ENCODE measurements at regions not wholly inside any gene's neighbourhood (a gene's known extent, or its start where the extent isn't known, plus 50 kb on each side); places are given as distances from the start of the nearest gene placed in this dataset.

- Histone ChIP-seq H3K18ac (ENCODE audit: insufficient read length, low read depth, low read length) (no peak overlapping the region), H3K27me3 (ENCODE audit: insufficient read depth, low read length) (no peaks in the 10 kb centered on the region), H3K4ac (ENCODE audit: low read depth, low read length) (no peak overlapping the region), H3T11ph (ENCODE audit: low read length) (no peak overlapping the region), H2AK5ac (ENCODE audit: insufficient read length, low read length) (no peak overlapping the region), H3K27ac (ENCODE audit: insufficient read length, low read depth, low read length) (no peak overlapping the region), H3K14ac (ENCODE audit: insufficient read depth, low read length) (no peak overlapping the region), H3K9me3 (ENCODE audit: control insufficient read depth, low read depth, low read length) (no peaks in the 10 kb centered on the region), H2BK120ac (ENCODE audit: low read depth, low read length, poor library complexity, severe bottlenecking) (peak overlapping the region; percentile 19), H3K23ac (ENCODE audit: insufficient read length, low read depth, low read length) (no peak overlapping the region), H2BK12ac (ENCODE audit: insufficient read length, low read depth, low read length) (no peak overlapping the region), H2BK15ac (ENCODE audit: low read depth, low read length) (no peak overlapping the region), H4K8ac (replicated peaks; ENCODE audit: insufficient read length, low read depth, low read length) (no peak overlapping the region), H3K79me2 (ENCODE audit: insufficient read depth, low read length) (no peaks in the 10 kb centered on the region), H2AFZ (ENCODE audit: low read length) (peak overlapping the region; percentile 92), H4K5ac (ENCODE audit: insufficient read length, low read depth, low read length) (no peak overlapping the region), H3K56ac (ENCODE audit: insufficient read length, low read depth, low read length) (no peak overlapping the region), H3K23me2 (ENCODE audit: insufficient read length, low read depth, low read length, poor library complexity, severe bottlenecking) (no peaks in the 10 kb centered on the region), H4K20me1 (ENCODE audit: control insufficient read depth, insufficient read depth, insufficient read length) (no peaks in the 10 kb centered on the region), H2BK5ac (ENCODE audit: insufficient read length, low read length) (no peak overlapping the region), H3K4me2 (ENCODE audit: insufficient read depth, insufficient read length, low read length) (peak overlapping the region; percentile 8), H3K79me1 (ENCODE audit: insufficient read depth, low read depth, low read length, poor library complexity, severe bottlenecking) (no peaks in the 10 kb centered on the region), H2BK20ac (ENCODE audit: low read depth, low read length, poor library complexity, severe bottlenecking) (no peak overlapping the region), H3K4me1 (ENCODE audit: insufficient read depth, low read length) (peaks cover 4% of the 10 kb centered on the region), H4K91ac (ENCODE audit: insufficient read length, low read depth, low read length) (no peak overlapping the region), H3K9ac (ENCODE audit: extremely low read depth, insufficient read length, low read length) (no peak overlapping the region)
- no CpG with 5 or more reads among the region's 6 CpGs for WGBS (ENCODE audit: extremely low coverage, insufficient read length, low lambda C conversion rate)
- no peaks in the 10 kb centered on the region for H3K36me3 Mint-ChIP-seq (ENCODE audit: insufficient read depth in 1 of 3, low read depth in 3 of 3)
- H3K4me3 Mint-ChIP-seq: no peak overlapping the region; a peak in 2 of 5 replicates
- no peak for TF ChIP-seq CTCF (conservative IDR thresholded peaks at IDR 0.05)
- DNase-seq: no peak
- H3K27ac Mint-ChIP-seq: peak overlapping the region; percentile 86 to 92 (median 90); a peak in 5 of 7 replicates
- H3K4me1 Mint-ChIP-seq: peaks cover 32 to 45% of the 10 kb centered on the region in 2 experiments
- H3K9me3 Mint-ChIP-seq: no peaks in the 10 kb centered on the region
- peaks cover 2% of the 10 kb centered on the region; the same call in 1 of the 2 replicates for H3K27me3 Mint-ChIP-seq (ENCODE audit: low read depth)
Observed at GRCh38 chr2:200736646-200737274, 75.0 kb upstream of the BZW1 start.

Data from H9 (cell line).